Fibroblast of lung (primary cell): ENCODE measurements at regions not wholly inside any gene's neighbourhood (a gene's known extent, or its start where the extent isn't known, plus 50 kb on each side); places are given as distances from the start of the nearest gene placed in this dataset.

Source experiments
- CTCF ChIP-seq, 2 donors: IDR thresholded peaks in 1 of 2; conservative IDR thresholded peaks in 1 of 2; 1 replicate in 1 of 2; 2 replicates in 1 of 2; pipeline ENCODE4 v1.5.1; 2011 to 2012; ENCODE audit warnings: low read length in 2 of 2, control low read depth in 1 of 2, inconsistent platforms in 1 of 2, low read depth in 1 of 2, mild to moderate bottlenecking in 1 of 2
- EZH2 ChIP-seq: IDR thresholded peaks from 2 replicates; pipeline ENCODE4 v1.5.1; 2012; ENCODE audit warnings: low read length, control low read depth, mild to moderate bottlenecking; ENCODE audit errors: missing control alignments

DNA sequence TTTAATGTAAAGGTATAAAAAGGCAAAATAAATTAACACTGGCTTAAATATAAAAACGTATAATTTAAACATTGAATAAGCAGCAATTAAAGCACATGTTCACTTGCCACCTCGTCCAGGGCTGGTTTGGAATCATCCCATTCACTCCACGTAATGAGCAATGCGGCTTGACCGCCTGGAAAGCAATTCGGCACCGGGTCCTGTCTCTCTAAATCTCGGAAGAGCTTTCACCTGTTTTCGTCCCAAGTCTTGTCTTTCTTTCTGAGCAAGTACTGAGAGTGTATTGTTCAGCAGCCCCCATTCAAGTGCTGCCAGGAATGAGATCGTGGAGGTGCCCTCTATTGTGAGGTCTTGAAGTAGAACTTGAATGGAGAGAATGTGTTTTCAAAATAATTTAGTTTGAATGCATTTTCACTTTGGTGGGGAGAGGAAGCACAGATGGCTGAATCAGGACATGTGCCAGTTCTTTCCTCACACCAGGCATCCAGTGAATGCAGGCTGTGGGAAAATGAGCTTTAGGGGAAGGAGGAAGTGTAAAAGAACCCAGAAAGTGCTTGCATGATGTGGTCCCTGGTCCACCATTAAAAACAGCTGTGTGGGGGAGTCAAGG, 515.2 kb downstream of the REEP3 start:
- no peak for TF ChIP-seq CTCF (conservative IDR thresholded peaks at IDR 0.05 in 1 of 2, IDR thresholded peaks at IDR 0.05 in 1 of 2; ENCODE audit: low read depth in 1 of 2, low read length in 2 of 2)
- TF ChIP-seq EZH2: no peak
